NCI-H446 treated with DMSO at 0.1 percent for 48 hours (cell line): ENCODE measurements at regions not wholly inside any gene's neighbourhood (a gene's known extent, or its start where the extent isn't known, plus 50 kb on each side); places are given as distances from the start of the nearest gene placed in this dataset.
A peak's percentile ranks its signal among the peaks of the same experiment; 100 is the strongest.
"Not testable (repeated sequence)": the region's sequence is repeated elsewhere in the genome, so short reads cannot be mapped to it uniquely, and the experiment has no call there.

Experiments
- DNase-seq: peaks from one replicate; lab custom pipeline; 2025; lab: John Stamatoyannopoulos, UW

- no peak for DNase-seq
Observed at GRCh38 chr12:45490232-45490881, 239.1 kb upstream of the ARID2 start.

GRCh38 chr12:45494279-45494678 is 235.2 kb upstream of the ARID2 start:
- DNase-seq = no peak

GRCh38 chr12:45498645-45499044 is 230.9 kb upstream of the ARID2 start:
- no peak for DNase-seq

- no peak for DNase-seq
Observed at GRCh38 chr12:45502481-45503128, 226.9 kb upstream of the ARID2 start.

- no peak for DNase-seq
Observed at GRCh38 chr12:45503899-45504298, 225.6 kb upstream of the ARID2 start.

- no peak for DNase-seq
Observed at GRCh38 chr12:45504316-45505010, 225.0 kb upstream of the ARID2 start.

- DNase-seq = no peak
Observed at GRCh38 chr12:45509187-45509586, 220.3 kb upstream of the ARID2 start.

- no peak for DNase-seq
Observed at GRCh38 chr12:45509621-45510020, 219.9 kb upstream of the ARID2 start.

GRCh38 chr12:45517381-45517780 is 212.1 kb upstream of the ARID2 start:
- no peak for DNase-seq

- no peak for DNase-seq
Observed at GRCh38 chr12:45518291-45519235, 210.9 kb upstream of the ARID2 start.

- no peak for DNase-seq
Observed at GRCh38 chr12:45522227-45522626, 207.3 kb upstream of the ARID2 start.

GRCh38 chr12:45526823-45527222 is 202.7 kb upstream of the ARID2 start:
- DNase-seq = not testable (repeated sequence)

GRCh38 chr12:45532113-45532512 is 197.4 kb upstream of the ARID2 start:
- DNase-seq = no peak

GRCh38 chr12:45535610-45536180 is 193.8 kb upstream of the ARID2 start:
- DNase-seq = no peak

- DNase-seq = no peak
Observed at GRCh38 chr12:45536284-45536683, 193.2 kb upstream of the ARID2 start.

- no peak for DNase-seq
Observed at GRCh38 chr12:45540661-45541341, 188.7 kb upstream of the ARID2 start.

- DNase-seq = peak; percentile 52
Observed at GRCh38 chr12:45543887-45544286, 185.6 kb upstream of the ARID2 start.

- DNase-seq = no peak
Observed at GRCh38 chr12:45546545-45546944, 183.0 kb upstream of the ARID2 start.

GRCh38 chr12:45547132-45547531 is 182.4 kb upstream of the ARID2 start:
- no peak for DNase-seq

- no peak for DNase-seq
Observed at GRCh38 chr12:45547822-45548221, 181.7 kb upstream of the ARID2 start.

GRCh38 chr12:45548426-45548825 is 181.1 kb upstream of the ARID2 start:
- no peak for DNase-seq
